H1 (cell line): ENCODE measurements at regions not wholly inside any gene's neighbourhood (a gene's known extent, or its start where the extent isn't known, plus 50 kb on each side); places are given as distances from the start of the nearest gene placed in this dataset.

Source experiments
- KDM1A ChIP-seq: fragments of 200-600, 300-600 bp; sonication (generic); IDR thresholded peaks from 2 replicates; pipeline ENCODE4 v1.7.1; 2016; ENCODE audit warnings: mild to moderate bottlenecking, low read length, borderline replicate concordance
- SIX5 ChIP-seq: IDR thresholded peaks from 2 replicates; pipeline ENCODE4 v1.6.1; 2011; ENCODE audit warnings: mild to moderate bottlenecking, low read depth, low read length

DNA sequence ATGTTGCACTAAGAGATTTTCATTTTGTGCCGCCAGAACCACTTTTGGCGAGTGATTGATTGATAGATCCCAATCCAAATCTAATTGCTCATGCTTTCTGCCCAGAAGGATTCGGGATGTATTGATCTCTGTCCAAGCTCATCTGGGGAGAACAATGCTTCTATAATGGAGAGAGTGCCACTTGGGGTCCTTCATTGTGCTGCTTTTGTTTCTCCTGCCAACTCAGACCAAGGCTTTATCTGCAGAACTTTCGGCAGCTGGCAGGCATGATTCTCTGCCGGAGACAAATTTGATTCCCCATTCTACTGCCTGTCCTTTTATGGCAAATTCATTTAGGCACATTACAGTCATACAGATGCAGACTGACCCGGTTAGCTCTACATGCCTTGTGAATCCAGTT, 62.9 kb upstream of the NTM start (continued):
- TF ChIP-seq KDM1A (no peak), SIX5 (no peak)
- TF ChIP-seq, all 59 proteins: peak for 0
